ENCODE measurements at regions not wholly inside any gene's neighbourhood (a gene's known extent, or its start where the extent isn't known, plus 50 kb on each side); places are given as distances from the start of the nearest gene placed in this dataset.
A peak's percentile ranks its signal among the peaks of the same experiment; 100 is the strongest.

- TF ChIP-seq CTCF (IDR thresholded peaks at IDR 0.05; ENCODE audit: insufficient read depth, low read depth, low read length, missing control alignments), result no peak
- peak; percentile 34 for DNase-seq (ENCODE audit: low read depth)
- H3K4me3 ChIP-seq (ENCODE audit: low read length), result no peak overlapping the region
Observed at GRCh38 chr2:12169721-12170120, 423.3 kb downstream of the LPIN1 start.

- no peak for TF ChIP-seq CTCF (IDR thresholded peaks at IDR 0.05; ENCODE audit: insufficient read depth, low read depth, low read length, missing control alignments)
- no peak overlapping the region for H3K4me3 ChIP-seq (ENCODE audit: low read length)
- no peak for DNase-seq (ENCODE audit: low read depth)
Observed at GRCh38 chr2:12170121-12170520, 423.7 kb downstream of the LPIN1 start.

GRCh38 chr2:12173271-12173942 lies 427.0 kb downstream of the LPIN1 start:
- peak; percentile 27 for DNase-seq (ENCODE audit: low read depth)
- H3K4me3 ChIP-seq (ENCODE audit: low read length), result no peak overlapping the region
- peak; percentile 51 for TF ChIP-seq CTCF (IDR thresholded peaks at IDR 0.05; ENCODE audit: insufficient read depth, low read depth, low read length, missing control alignments)

- no peak overlapping the region for H3K4me3 ChIP-seq (ENCODE audit: low read length)
- no peak for TF ChIP-seq CTCF (IDR thresholded peaks at IDR 0.05; ENCODE audit: insufficient read depth, low read depth, low read length, missing control alignments)
- DNase-seq (ENCODE audit: low read depth), result no peak
Observed at GRCh38 chr2:12173943-12174340, 427.5 kb downstream of the LPIN1 start.

GRCh38 chr2:12175323-12175722 lies 428.9 kb downstream of the LPIN1 start:
- no peak for DNase-seq (ENCODE audit: low read depth)
- no peak for TF ChIP-seq CTCF (IDR thresholded peaks at IDR 0.05; ENCODE audit: insufficient read depth, low read depth, low read length, missing control alignments)
- H3K4me3 ChIP-seq (ENCODE audit: low read length), result no peak overlapping the region

GRCh38 chr2:12176623-12177454 lies 430.4 kb downstream of the LPIN1 start:
- peak; percentile 57 for DNase-seq (ENCODE audit: low read depth)
- no peak overlapping the region for H3K4me3 ChIP-seq (ENCODE audit: low read length)
- TF ChIP-seq CTCF (IDR thresholded peaks at IDR 0.05; ENCODE audit: insufficient read depth, low read depth, low read length, missing control alignments), result no peak
